Neural cell (in vitro differentiated cells): ENCODE measurements at regions not wholly inside any gene's neighbourhood (a gene's known extent, or its start where the extent isn't known, plus 50 kb on each side); places are given as distances from the start of the nearest gene placed in this dataset.

Experiments
- H2AFZ ChIP-seq: fragments of 200-600, 300-800 bp; sonication (generic), shearing (Covaris generic); 2 replicates; pipeline ENCODE4 v1.6.0; 2014; ENCODE audit warnings: low read depth, mild to moderate bottlenecking, antibody characterized with exemption, low read length, moderate library complexity
- H3F3A ChIP-seq: fragments of 200-600 bp; shearing (Covaris generic); 2 replicates; pipeline ENCODE4 v1.6.1; 2016; ENCODE audit warnings: mild to moderate bottlenecking, moderate library complexity, mixed read lengths, antibody characterized with exemption, low read length; ENCODE audit not compliant: insufficient read depth, poor library complexity, severe bottlenecking
- H3K27ac ChIP-seq: fragments of 200-600, 300-800 bp; sonication (generic), shearing (Covaris generic); 2 replicates; pipeline ENCODE4 v1.5.1; 2014; ENCODE audit warnings: mild to moderate bottlenecking, low read length, moderate library complexity
- H3K27me3 ChIP-seq: fragments of 300-800, 200-600 bp; sonication (generic), shearing (Covaris generic); 2 replicates; pipeline ENCODE4 v1.6.0; 2014; ENCODE audit warnings: mild to moderate bottlenecking, low read depth, low read length, moderate library complexity; ENCODE audit not compliant: insufficient read depth
- H3K36me3 ChIP-seq: fragments of 300-800, 200-600 bp; sonication (generic), shearing (Covaris generic); 2 replicates; pipeline ENCODE4 v1.5.1; 2014; ENCODE audit warnings: mild to moderate bottlenecking, antibody characterized with exemption, low read length, moderate library complexity; ENCODE audit not compliant: insufficient read depth
- H3K4me2 ChIP-seq: fragments of 300-800, 200-600 bp; sonication (generic), shearing (Covaris generic); 2 replicates; pipeline ENCODE4 v1.6.0; 2014; ENCODE audit warnings: mild to moderate bottlenecking, low read length
- H3K4me3 ChIP-seq: fragments of 300-800, 200-600 bp; sonication (generic), shearing (Covaris generic); 2 replicates; pipeline ENCODE4 v1.5.1; 2014; ENCODE audit warnings: mild to moderate bottlenecking, low read length, moderate library complexity
- H3K79me2 ChIP-seq: fragments of 200-600 bp; shearing (Covaris generic); replicated peaks from 2 replicates; pipeline ENCODE4 v1.6.0; 2014; ENCODE audit warnings: mild to moderate bottlenecking, low read length, moderate library complexity; ENCODE audit not compliant: insufficient read depth
- H3K9ac ChIP-seq: fragments of 300-800, 200-600 bp; sonication (generic), shearing (Covaris generic); 2 replicates; pipeline ENCODE4 v1.6.1; 2016; ENCODE audit warnings: mild to moderate bottlenecking, low read length, mixed read lengths
- H3K9me2 ChIP-seq: fragments of 200-600 bp; shearing (Covaris generic); 2 replicates; pipeline ENCODE4 v1.6.1; 2016; ENCODE audit warnings: mild to moderate bottlenecking, low read length, mixed read lengths; ENCODE audit not compliant: insufficient read depth
- H3K9me3 ChIP-seq: fragments of 200-600, 300-800 bp; sonication (generic), shearing (Covaris generic); 2 replicates; pipeline ENCODE4 v1.6.1; 2016; ENCODE audit warnings: mild to moderate bottlenecking, mixed run types, low read length, moderate library complexity, mixed read lengths
- H4K20me1 ChIP-seq: fragments of 200-600 bp; shearing (Covaris generic); 2 replicates; pipeline ENCODE4 v1.6.1; 2016; ENCODE audit warnings: mild to moderate bottlenecking, mixed run types; ENCODE audit not compliant: insufficient read depth
- EP300 ChIP-seq: fragments of 450-650 bp; conservative IDR thresholded peaks from 2 replicates; pipeline ENCODE4 v1.6.1; 2014; ENCODE audit warnings: antibody characterized with exemption, mild to moderate bottlenecking, moderate library complexity; ENCODE audit not compliant: poor library complexity, severe bottlenecking
- EZH2 ChIP-seq: fragments of 200-600, 300-800 bp; shearing (Covaris generic), sonication (generic); IDR thresholded peaks from 2 replicates; pipeline ENCODE4 v1.6.1; 2014; ENCODE audit warnings: antibody characterized with exemption, low read length, borderline replicate concordance, mild to moderate bottlenecking; ENCODE audit not compliant: insufficient read depth, poor library complexity, severe bottlenecking
- MXI1 ChIP-seq: fragments of 450-650 bp; conservative IDR thresholded peaks from 2 replicates; pipeline ENCODE4 v1.6.1; 2014; ENCODE audit warnings: antibody characterized with exemption, mild to moderate bottlenecking; ENCODE audit not compliant: poor library complexity, severe bottlenecking
- POLR2AphosphoS5 ChIP-seq: IDR thresholded peaks from 2 replicates; pipeline ENCODE4 v1.6.1; 2012
- RAD21 ChIP-seq: fragments of 450-650 bp; conservative IDR thresholded peaks from 2 replicates; pipeline ENCODE4 v1.6.1; 2014; ENCODE audit warnings: antibody characterized with exemption, mild to moderate bottlenecking, moderate library complexity
- SMC3 ChIP-seq: fragments of 450-650 bp; conservative IDR thresholded peaks from 2 replicates; pipeline ENCODE4 v1.6.1; 2014; ENCODE audit warnings: antibody characterized with exemption, mild to moderate bottlenecking, moderate library complexity; ENCODE audit not compliant: poor library complexity
- TAF1 ChIP-seq: IDR thresholded peaks from 2 replicates; pipeline ENCODE4 v1.6.1; 2012; ENCODE audit warnings: low read depth
- TF ChIP-seq, protein P1 (sequence below): fragments of 450-650 bp; IDR thresholded peaks from 2 replicates; pipeline ENCODE4 v1.5.1; 2014; ENCODE audit warnings: antibody characterized with exemption, mild to moderate bottlenecking, moderate library complexity; ENCODE audit not compliant: poor library complexity, severe bottlenecking
- TF ChIP-seq, protein P2 (sequence below): IDR thresholded peaks from 2 replicates; pipeline ENCODE4 v1.6.1; 2012; ENCODE audit warnings: borderline replicate concordance

GRCh38 chr1:55552636-55553035 lies 337.5 kb upstream of the USP24 start:
- no peak overlapping the region for H3K4me3 ChIP-seq
- no peaks in the 10 kb centered on the region for H3K9me2 ChIP-seq
- no peak overlapping the region for H3K9ac ChIP-seq
- no peak overlapping the region for H3K4me2 ChIP-seq
- no peaks in the 10 kb centered on the region for H3F3A ChIP-seq
- no peaks in the 10 kb centered on the region for H3K36me3 ChIP-seq
- no peaks in the 10 kb centered on the region for H3K79me2 ChIP-seq
- no peak overlapping the region for H2AFZ ChIP-seq
- no peaks in the 10 kb centered on the region for H3K27me3 ChIP-seq
- no peaks in the 10 kb centered on the region for H3K9me3 ChIP-seq
- H4K20me1 ChIP-seq, result no peaks in the 10 kb centered on the region
- TF ChIP-seq POLR2AphosphoS5 (no peak), RAD21 (no peak)
- H3K27ac ChIP-seq, result no peak overlapping the region

- no peaks in the 10 kb centered on the region for H3K9me3 ChIP-seq
Measured at GRCh38 chr1:55547405-55547804, 332.2 kb upstream of the USP24 start.

GRCh38 chr1:55546553-55546952 lies 331.4 kb upstream of the USP24 start:
- Histone ChIP-seq H3K4me3 (no peak overlapping the region), H3K9me2 (no peaks in the 10 kb centered on the region), H3K79me2 (no peaks in the 10 kb centered on the region)
- no peak for TF ChIP-seq EP300
- TF ChIP-seq, protein P1, sequence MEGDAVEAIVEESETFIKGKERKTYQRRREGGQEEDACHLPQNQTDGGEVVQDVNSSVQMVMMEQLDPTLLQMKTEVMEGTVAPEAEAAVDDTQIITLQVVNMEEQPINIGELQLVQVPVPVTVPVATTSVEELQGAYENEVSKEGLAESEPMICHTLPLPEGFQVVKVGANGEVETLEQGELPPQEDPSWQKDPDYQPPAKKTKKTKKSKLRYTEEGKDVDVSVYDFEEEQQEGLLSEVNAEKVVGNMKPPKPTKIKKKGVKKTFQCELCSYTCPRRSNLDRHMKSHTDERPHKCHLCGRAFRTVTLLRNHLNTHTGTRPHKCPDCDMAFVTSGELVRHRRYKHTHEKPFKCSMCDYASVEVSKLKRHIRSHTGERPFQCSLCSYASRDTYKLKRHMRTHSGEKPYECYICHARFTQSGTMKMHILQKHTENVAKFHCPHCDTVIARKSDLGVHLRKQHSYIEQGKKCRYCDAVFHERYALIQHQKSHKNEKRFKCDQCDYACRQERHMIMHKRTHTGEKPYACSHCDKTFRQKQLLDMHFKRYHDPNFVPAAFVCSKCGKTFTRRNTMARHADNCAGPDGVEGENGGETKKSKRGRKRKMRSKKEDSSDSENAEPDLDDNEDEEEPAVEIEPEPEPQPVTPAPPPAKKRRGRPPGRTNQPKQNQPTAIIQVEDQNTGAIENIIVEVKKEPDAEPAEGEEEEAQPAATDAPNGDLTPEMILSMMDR, result no peak
- TF ChIP-seq EZH2, result no peak
- no peak for TF ChIP-seq TAF1

More at GRCh38 chr1:55547405-55547804, 332.2 kb upstream of the USP24 start:
- H3F3A ChIP-seq, result no peaks in the 10 kb centered on the region
- no peak overlapping the region for H2AFZ ChIP-seq
- H3K79me2 ChIP-seq, result no peaks in the 10 kb centered on the region
- H3K9ac ChIP-seq, result no peak overlapping the region
- no peaks in the 10 kb centered on the region for H3K27me3 ChIP-seq
- no peaks in the 10 kb centered on the region for H3K36me3 ChIP-seq
- no peaks in the 10 kb centered on the region for H4K20me1 ChIP-seq
- H3K4me3 ChIP-seq, result no peak overlapping the region
- no peak overlapping the region for H3K4me2 ChIP-seq
- H3K27ac ChIP-seq, result no peak overlapping the region
- no peaks in the 10 kb centered on the region for H3K9me2 ChIP-seq
- TF ChIP-seq MXI1 (no peak), POLR2AphosphoS5 (no peak), EP300 (no peak), SMC3 (no peak), TAF1 (no peak), EZH2 (no peak), RAD21 (no peak)
- TF ChIP-seq, protein P2, sequence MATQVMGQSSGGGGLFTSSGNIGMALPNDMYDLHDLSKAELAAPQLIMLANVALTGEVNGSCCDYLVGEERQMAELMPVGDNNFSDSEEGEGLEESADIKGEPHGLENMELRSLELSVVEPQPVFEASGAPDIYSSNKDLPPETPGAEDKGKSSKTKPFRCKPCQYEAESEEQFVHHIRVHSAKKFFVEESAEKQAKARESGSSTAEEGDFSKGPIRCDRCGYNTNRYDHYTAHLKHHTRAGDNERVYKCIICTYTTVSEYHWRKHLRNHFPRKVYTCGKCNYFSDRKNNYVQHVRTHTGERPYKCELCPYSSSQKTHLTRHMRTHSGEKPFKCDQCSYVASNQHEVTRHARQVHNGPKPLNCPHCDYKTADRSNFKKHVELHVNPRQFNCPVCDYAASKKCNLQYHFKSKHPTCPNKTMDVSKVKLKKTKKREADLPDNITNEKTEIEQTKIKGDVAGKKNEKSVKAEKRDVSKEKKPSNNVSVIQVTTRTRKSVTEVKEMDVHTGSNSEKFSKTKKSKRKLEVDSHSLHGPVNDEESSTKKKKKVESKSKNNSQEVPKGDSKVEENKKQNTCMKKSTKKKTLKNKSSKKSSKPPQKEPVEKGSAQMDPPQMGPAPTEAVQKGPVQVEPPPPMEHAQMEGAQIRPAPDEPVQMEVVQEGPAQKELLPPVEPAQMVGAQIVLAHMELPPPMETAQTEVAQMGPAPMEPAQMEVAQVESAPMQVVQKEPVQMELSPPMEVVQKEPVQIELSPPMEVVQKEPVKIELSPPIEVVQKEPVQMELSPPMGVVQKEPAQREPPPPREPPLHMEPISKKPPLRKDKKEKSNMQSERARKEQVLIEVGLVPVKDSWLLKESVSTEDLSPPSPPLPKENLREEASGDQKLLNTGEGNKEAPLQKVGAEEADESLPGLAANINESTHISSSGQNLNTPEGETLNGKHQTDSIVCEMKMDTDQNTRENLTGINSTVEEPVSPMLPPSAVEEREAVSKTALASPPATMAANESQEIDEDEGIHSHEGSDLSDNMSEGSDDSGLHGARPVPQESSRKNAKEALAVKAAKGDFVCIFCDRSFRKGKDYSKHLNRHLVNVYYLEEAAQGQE, result no peak
- TF ChIP-seq, protein P1, result no peak

More at GRCh38 chr1:55546553-55546952, 331.4 kb upstream of the USP24 start:
- no peak overlapping the region for H3K9ac ChIP-seq
- no peaks in the 10 kb centered on the region for H4K20me1 ChIP-seq
- no peak overlapping the region for H3K4me2 ChIP-seq
- H3K36me3 ChIP-seq, result no peaks in the 10 kb centered on the region
- H3F3A ChIP-seq, result no peaks in the 10 kb centered on the region
- no peak overlapping the region for H2AFZ ChIP-seq
- no peaks in the 10 kb centered on the region for H3K9me3 ChIP-seq
- H3K27ac ChIP-seq, result no peak overlapping the region
- H3K27me3 ChIP-seq, result no peaks in the 10 kb centered on the region
